ENCODE measurements at regions not wholly inside any gene's neighbourhood (a gene's known extent, or its start where the extent isn't known, plus 50 kb on each side); places are given as distances from the start of the nearest gene placed in this dataset.

GRCh38 chr16:54203851-54204505, 82.6 kb downstream of the IRX3 start:
- no peak for ATAC-seq
- no peaks in the 10 kb centered on the region; the same call in 2 of the 3 replicates for H3K4me1 Mint-ChIP-seq
- no peaks in the 10 kb centered on the region for H3F3A ChIP-seq (replicated peaks; ENCODE audit: low read depth)

GRCh38 chr16:54203384-54203783, 83.2 kb downstream of the IRX3 start:
- no peak for ATAC-seq
- H3F3A ChIP-seq (replicated peaks; ENCODE audit: low read depth), result no peaks in the 10 kb centered on the region
- no peak overlapping the region for H3K27ac ChIP-seq (ENCODE audit: low read depth)
- no peaks in the 10 kb centered on the region; the same call in 2 of the 3 replicates for H3K9me3 Mint-ChIP-seq
- no peak overlapping the region for H3K4me3 Mint-ChIP-seq
- H3K4me2 ChIP-seq, result no peak overlapping the region
- H2AFZ ChIP-seq, result 0 out of 2 replicates have a peak overlapping the region, but pooled peaks have one; percentile 9
- DNase-seq (ENCODE audit: low spot score), result no peak
- H3K27ac Mint-ChIP-seq, result no peak overlapping the region
- H3K36me3 ChIP-seq (ENCODE audit: insufficient read depth), result no peaks in the 10 kb centered on the region
- H3K27me3 Mint-ChIP-seq (ENCODE audit: insufficient read depth, low read depth, poor library complexity), result peaks cover 9% of the 10 kb centered on the region
- H3K36me3 Mint-ChIP-seq (ENCODE audit: low read depth), result no peaks in the 10 kb centered on the region; the same call in 2 of the 3 replicates
- no peaks in the 10 kb centered on the region for H3K79me2 ChIP-seq (replicated peaks; ENCODE audit: insufficient read depth)
- no peaks in the 10 kb centered on the region for H3K27me3 ChIP-seq (ENCODE audit: insufficient read depth)
- H4K20me1 ChIP-seq (replicated peaks; ENCODE audit: insufficient read depth), result no peaks in the 10 kb centered on the region
- no peaks in the 10 kb centered on the region; the same call in 2 of the 3 replicates for H3K4me1 Mint-ChIP-seq
- H3K4me3 ChIP-seq, result no peak overlapping the region
- no peaks in the 10 kb centered on the region for H3K4me1 ChIP-seq (ENCODE audit: insufficient read depth)
- no peaks in the 10 kb centered on the region for H3K9me2 ChIP-seq (ENCODE audit: insufficient read depth)
- TF ChIP-seq JUNB (IDR thresholded peaks at IDR 0.05; ENCODE audit: unreplicated experiment) (no peak), ZNF114 (CRISPR knock-in tag; IDR thresholded peaks at IDR 0.05) (no peak), ETS1 (IDR thresholded peaks at IDR 0.05) (no peak), REST (IDR thresholded peaks at IDR 0.05; ENCODE audit: unreplicated experiment) (no peak)

More at GRCh38 chr16:54203851-54204505, 82.6 kb downstream of the IRX3 start:
- no peaks in the 10 kb centered on the region for H3K79me2 ChIP-seq (replicated peaks; ENCODE audit: insufficient read depth)
- no peaks in the 10 kb centered on the region for H3K36me3 ChIP-seq (ENCODE audit: insufficient read depth)
- no peaks in the 10 kb centered on the region for H3K4me1 ChIP-seq (ENCODE audit: insufficient read depth)
- H3K27me3 ChIP-seq (ENCODE audit: insufficient read depth), result no peaks in the 10 kb centered on the region
- Mint-ChIP-seq H3K27ac (no peak overlapping the region), H3K27me3 (ENCODE audit: insufficient read depth, low read depth, poor library complexity) (peaks cover 9% of the 10 kb centered on the region), H3K36me3 (ENCODE audit: low read depth) (no peaks in the 10 kb centered on the region; the same call in 2 of the 3 replicates), H3K4me3 (no peak overlapping the region), H3K9me3 (no peaks in the 10 kb centered on the region; the same call in 2 of the 3 replicates)
- no peaks in the 10 kb centered on the region for H3K9me2 ChIP-seq (ENCODE audit: insufficient read depth)
- no peak for TF ChIP-seq STAT1 (IDR thresholded peaks at IDR 0.05; ENCODE audit: unreplicated experiment)
- TF ChIP-seq CTCF (conservative IDR thresholded peaks at IDR 0.05; ENCODE audit: low read depth in 2 of 2), result no peak
- no peak for TF ChIP-seq ETS1 (IDR thresholded peaks at IDR 0.05)
- no peak for TF ChIP-seq ZNF331 (CRISPR knock-in tag; IDR thresholded peaks at IDR 0.05; ENCODE audit: low read depth)
- no peak for TF ChIP-seq JUNB (IDR thresholded peaks at IDR 0.05; ENCODE audit: unreplicated experiment)
- TF ChIP-seq ZNF114 (CRISPR knock-in tag; IDR thresholded peaks at IDR 0.05), result no peak
- no peaks in the 10 kb centered on the region for H4K20me1 ChIP-seq (replicated peaks; ENCODE audit: insufficient read depth)
- H2AFZ ChIP-seq, result 0 out of 2 replicates have a peak overlapping the region, but pooled peaks have one; percentile 9
- H3K27ac ChIP-seq (ENCODE audit: low read depth), result no peak overlapping the region
- no peak overlapping the region for H3K4me3 ChIP-seq
- no peak for DNase-seq (ENCODE audit: low spot score)
- no peak overlapping the region for H3K4me2 ChIP-seq
